Nephron progenitor cell (in vitro differentiated cells): ENCODE measurements at regions not wholly inside any gene's neighbourhood (a gene's known extent, or its start where the extent isn't known, plus 50 kb on each side); places are given as distances from the start of the nearest gene placed in this dataset.

Experiments used
- DNase-seq: peaks from one replicate; pipeline ENCODE4 v3.0.0; 2021
- H3K27ac Mint-ChIP-seq: 2 replicates; pipeline ENCODE4 v1.8.0; 2021; ENCODE audit warnings: mild to moderate bottlenecking, moderate library complexity, mixed read lengths
- H3K27me3 Mint-ChIP-seq: 2 replicates; pipeline ENCODE4 v1.8.0; 2021; ENCODE audit warnings: mild to moderate bottlenecking, low read depth, mixed read lengths; ENCODE audit not compliant: poor library complexity
- H3K36me3 Mint-ChIP-seq: 2 replicates; pipeline ENCODE4 v1.8.0; 2021; ENCODE audit warnings: low read depth, mixed read lengths
- H3K4me1 Mint-ChIP-seq: 2 replicates; pipeline ENCODE4 v1.8.0; 2021; ENCODE audit warnings: mixed read lengths
- H3K4me3 Mint-ChIP-seq: 2 replicates; pipeline ENCODE4 v1.8.0; 2021; ENCODE audit warnings: mild to moderate bottlenecking, moderate library complexity, mixed read lengths
- H3K9me3 Mint-ChIP-seq: 2 replicates; pipeline ENCODE4 v1.8.0; 2021; ENCODE audit warnings: mild to moderate bottlenecking, moderate library complexity, mixed read lengths
- CTCF ChIP-seq: fragments of 200-600 bp; sonication (generic); IDR thresholded peaks from 2 replicates; pipeline ENCODE4 v1.5.0; 2021; ENCODE audit warnings: antibody characterized with exemption

DNA sequence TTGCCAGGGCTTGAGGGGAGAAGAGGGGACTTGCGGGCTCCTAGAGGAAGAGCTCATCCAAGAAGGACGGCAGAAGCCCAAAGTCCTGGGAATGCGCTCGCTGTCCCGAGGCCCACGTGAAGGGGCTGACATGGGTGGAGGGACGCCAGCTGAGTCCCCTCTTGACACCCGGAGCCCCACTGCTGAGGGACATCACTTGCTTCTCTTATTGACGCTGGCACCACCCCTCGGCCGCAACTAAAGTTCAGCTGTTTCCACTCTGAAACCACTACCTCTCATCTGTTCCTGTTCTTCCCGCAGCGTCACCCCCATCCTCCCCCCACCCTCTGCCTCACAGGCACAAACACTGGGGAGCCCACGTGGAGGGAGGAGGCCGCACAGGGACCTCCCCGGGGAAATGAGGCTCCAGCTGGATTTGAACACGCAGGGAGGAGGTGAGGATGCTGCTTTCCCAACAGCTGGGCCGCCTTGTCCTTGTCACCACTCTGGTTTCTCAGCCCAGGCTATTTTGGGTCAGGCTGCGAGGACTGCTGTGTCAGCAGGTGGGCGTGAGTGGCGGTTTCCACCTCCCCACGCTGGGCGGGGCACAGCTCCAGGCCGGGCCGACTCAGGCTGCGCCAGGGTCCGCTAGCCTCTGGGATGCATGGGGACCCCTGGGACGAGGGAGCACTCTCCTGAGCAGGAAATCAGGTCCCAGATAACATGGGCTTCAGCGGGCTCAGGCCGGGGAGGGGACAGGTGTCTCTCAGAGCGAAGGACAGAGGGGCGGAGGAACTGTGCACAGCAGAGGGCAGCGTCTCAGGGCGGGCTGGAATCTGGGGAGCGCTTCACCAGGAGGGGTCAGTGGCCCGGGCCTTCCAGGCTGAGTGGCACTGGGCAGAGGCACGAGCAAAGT lies 156.3 kb downstream of the ZNF248 start:
- Mint-ChIP-seq H3K4me1 (no peaks in the 10 kb centered on the region), H3K36me3 (no peaks in the 10 kb centered on the region), H3K27ac (no peak overlapping the region), H3K4me3 (no peak overlapping the region), H3K9me3 (peaks cover 96% of the 10 kb centered on the region), H3K27me3 (peaks cover 2% of the 10 kb centered on the region)
- TF ChIP-seq CTCF = no peak
- no peak for DNase-seq

DNA sequence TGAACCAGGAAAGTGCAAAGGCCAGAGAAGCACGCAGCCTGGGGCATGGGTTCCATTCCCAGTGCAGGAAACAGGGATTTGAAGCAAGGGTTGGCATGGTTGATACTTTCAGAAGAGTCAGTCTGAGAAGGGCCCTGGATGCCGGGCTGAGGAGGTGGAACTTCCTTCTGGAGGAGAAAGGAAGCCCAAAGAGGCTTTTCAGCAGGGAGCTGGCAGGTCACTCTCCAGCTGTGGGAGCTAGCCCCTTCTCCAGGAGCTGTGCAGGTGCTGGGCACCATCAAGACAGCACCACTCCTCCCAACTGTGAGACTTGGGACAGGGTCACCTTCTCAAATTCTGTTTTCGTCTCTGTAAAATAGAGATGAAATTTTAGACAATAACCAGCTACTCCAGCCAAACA lies 169.8 kb downstream of the ZNF248 start:
- H3K9me3 Mint-ChIP-seq = peaks cover 96% of the 10 kb centered on the region
- no peak overlapping the region for H3K4me3 Mint-ChIP-seq
- H3K27ac Mint-ChIP-seq = no peak overlapping the region
- no peak for DNase-seq
- no peaks in the 10 kb centered on the region for H3K36me3 Mint-ChIP-seq
- TF ChIP-seq CTCF = no peak
- no peaks in the 10 kb centered on the region for H3K4me1 Mint-ChIP-seq
- peaks cover 3% of the 10 kb centered on the region for H3K27me3 Mint-ChIP-seq

- TF ChIP-seq CTCF = no peak
- DNase-seq = no peak
- Mint-ChIP-seq H3K9me3 (peaks cover 96% of the 10 kb centered on the region), H3K27ac (no peak overlapping the region), H3K4me1 (no peaks in the 10 kb centered on the region), H3K4me3 (no peak overlapping the region), H3K36me3 (no peaks in the 10 kb centered on the region), H3K27me3 (peaks cover 3% of the 10 kb centered on the region)
Measured at GRCh38 chr10:37685741-37686683, 171.4 kb downstream of the ZNF248 start.

DNA sequence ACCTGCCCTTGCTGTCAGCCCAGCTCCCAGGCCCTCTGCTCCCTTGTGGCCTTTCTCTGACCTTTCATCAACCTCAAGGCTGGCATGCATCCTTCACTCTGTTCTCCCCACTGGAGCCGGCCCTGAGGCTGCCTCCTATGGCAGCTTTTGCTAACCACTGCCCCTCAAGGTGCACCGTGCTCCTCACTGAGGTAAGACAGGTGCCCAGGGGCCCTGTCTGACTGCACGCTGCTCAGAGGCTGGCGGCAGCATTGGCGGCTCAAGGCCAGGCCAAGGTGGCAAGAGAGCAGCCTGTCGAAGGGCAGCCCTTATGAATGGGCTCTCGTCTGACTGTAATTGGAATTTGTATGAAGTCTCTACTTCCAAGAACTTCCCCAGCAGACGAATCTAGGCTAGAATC lies 172.6 kb downstream of the ZNF248 start:
- peaks cover 3% of the 10 kb centered on the region for H3K27me3 Mint-ChIP-seq
- DNase-seq = no peak
- H3K27ac Mint-ChIP-seq = no peak overlapping the region
- no peak overlapping the region for H3K4me3 Mint-ChIP-seq
- H3K36me3 Mint-ChIP-seq = no peaks in the 10 kb centered on the region
- TF ChIP-seq CTCF = no peak
- peaks cover 95% of the 10 kb centered on the region for H3K9me3 Mint-ChIP-seq
- H3K4me1 Mint-ChIP-seq = no peaks in the 10 kb centered on the region

GRCh38 chr10:37682617-37683016 lies 174.8 kb downstream of the ZNF248 start:
- Mint-ChIP-seq H3K4me3 (no peak overlapping the region), H3K27me3 (peaks cover 3% of the 10 kb centered on the region), H3K27ac (no peak overlapping the region), H3K9me3 (peaks cover 97% of the 10 kb centered on the region), H3K4me1 (no peaks in the 10 kb centered on the region), H3K36me3 (no peaks in the 10 kb centered on the region)
- TF ChIP-seq CTCF = no peak
- DNase-seq = no peak
